Neural progenitor cell (in vitro differentiated cells): ENCODE measurements at regions not wholly inside any gene's neighbourhood (a gene's known extent, or its start where the extent isn't known, plus 50 kb on each side); places are given as distances from the start of the nearest gene placed in this dataset.

ENCODE experiments used
- DNase-seq: peaks from one replicate; pipeline ENCODE4 v3.0.0-alpha.2; 2016; ENCODE audit warnings: low spot score
- H2AFZ ChIP-seq: fragments of 200-600 bp; sonication (generic); replicated peaks from 2 replicates; pipeline ENCODE4 v1.6.1; 2016; ENCODE audit warnings: antibody characterized with exemption
- H3F3A ChIP-seq: fragments of 200-600 bp; sonication (generic); 2 replicates; pipeline ENCODE4 v1.6.1; 2016; ENCODE audit warnings: antibody characterized with exemption, low read depth
- H3K27ac ChIP-seq: fragments of 200-600 bp; sonication (generic); 2 replicates; pipeline ENCODE4 v1.5.1; 2016; ENCODE audit warnings: mild to moderate bottlenecking
- H3K27me3 ChIP-seq: fragments of 200-600 bp; sonication (generic); 2 replicates; pipeline ENCODE4 v1.6.1; 2016; ENCODE audit warnings: mild to moderate bottlenecking, moderate library complexity
- H3K36me3 ChIP-seq: fragments of 200-600 bp; sonication (generic); 2 replicates; pipeline ENCODE4 v1.5.1; 2016
- H3K4me1 ChIP-seq: fragments of 200-600 bp; sonication (generic); 2 replicates; pipeline ENCODE4 v1.6.1; 2016; ENCODE audit warnings: mixed run types
- H3K4me2 ChIP-seq: fragments of 200-600 bp; sonication (generic); 2 replicates; pipeline ENCODE4 v1.6.1; 2016
- H3K4me3 ChIP-seq: fragments of 200-600 bp; sonication (generic); 2 replicates; pipeline ENCODE4 v1.5.1; 2016
- H3K79me2 ChIP-seq: fragments of 200-600 bp; sonication (generic); 2 replicates; pipeline ENCODE4 v1.6.1; 2016; ENCODE audit warnings: low read depth
- H3K9ac ChIP-seq: fragments of 200-600 bp; sonication (generic); 2 replicates; pipeline ENCODE4 v1.6.1; 2016
- H3K9me3 ChIP-seq: fragments of 200-600 bp; sonication (generic); 2 replicates; pipeline ENCODE4 v1.5.1; 2016; ENCODE audit warnings: low read depth
- H4K20me1 ChIP-seq: fragments of 200-600 bp; sonication (generic); 2 replicates; pipeline ENCODE4 v1.6.1; 2016; ENCODE audit warnings: low read depth
- H3K27ac Mint-ChIP-seq: 3 replicates; pipeline ENCODE4 v1.8.0; 2021; ENCODE audit warnings: mixed read lengths
- H3K27me3 Mint-ChIP-seq: 2 replicates; pipeline ENCODE4 v1.8.0; 2022; ENCODE audit warnings: low read depth, mild to moderate bottlenecking, inconsistent platforms, moderate library complexity, mixed read lengths; ENCODE audit not compliant: insufficient read depth
- H3K36me3 Mint-ChIP-seq: 3 replicates; pipeline ENCODE4 v1.8.0; 2021; ENCODE audit warnings: mixed read lengths
- H3K4me1 Mint-ChIP-seq: 3 replicates; pipeline ENCODE4 v1.8.0; 2021; ENCODE audit warnings: mixed read lengths
- H3K4me3 Mint-ChIP-seq: 3 replicates; pipeline ENCODE4 v1.8.0; 2021; ENCODE audit warnings: mild to moderate bottlenecking, moderate library complexity, mixed read lengths
- H3K9me3 Mint-ChIP-seq: 3 replicates; pipeline ENCODE4 v1.8.0; 2020; ENCODE audit warnings: mixed read lengths
- CTCF ChIP-seq: fragments of 200-600 bp; sonication (generic); IDR thresholded peaks from 2 replicates; pipeline ENCODE4 v1.5.1; 2017; ENCODE audit warnings: antibody characterized with exemption, mild to moderate bottlenecking
- EZH2 ChIP-seq: fragments of 200-600 bp; sonication (generic); IDR thresholded peaks from 2 replicates; pipeline ENCODE4 v1.6.1; 2017; ENCODE audit warnings: antibody characterized with exemption, mild to moderate bottlenecking, moderate library complexity
- EZH2phosphoT487 ChIP-seq: fragments of 200-600 bp; sonication (generic); IDR thresholded peaks from 2 replicates; pipeline ENCODE4 v1.6.1; 2017; ENCODE audit warnings: antibody characterized with exemption

- Mint-ChIP-seq H3K4me3 (no peak overlapping the region), H3K27ac (no peak overlapping the region), H3K9me3 (peaks cover 2% of the 10 kb centered on the region), H3K4me1 (peaks cover 9% of the 10 kb centered on the region), H3K27me3 (peaks cover 2% of the 10 kb centered on the region), H3K36me3 (no peaks in the 10 kb centered on the region)
- H3K36me3 ChIP-seq, result no peaks in the 10 kb centered on the region
- H3K4me3 ChIP-seq, result no peak overlapping the region
- no peak overlapping the region for H3K4me2 ChIP-seq
- no peaks in the 10 kb centered on the region for H3K27me3 ChIP-seq
- TF ChIP-seq EZH2, result no peak
- TF ChIP-seq EZH2phosphoT487, result no peak
- TF ChIP-seq CTCF, result no peak
- H3F3A ChIP-seq, result no peaks in the 10 kb centered on the region
- H4K20me1 ChIP-seq, result no peaks in the 10 kb centered on the region
- no peak for DNase-seq
- no peak overlapping the region for H3K27ac ChIP-seq
- no peak overlapping the region for H2AFZ ChIP-seq
- no peaks in the 10 kb centered on the region for H3K9me3 ChIP-seq
- peaks cover 3% of the 10 kb centered on the region for H3K4me1 ChIP-seq
- H3K9ac ChIP-seq, result no peak overlapping the region
- no peaks in the 10 kb centered on the region for H3K79me2 ChIP-seq
Observed at GRCh38 chr10:85459906-85460305, 906.7 kb downstream of the GRID1 start.

DNA sequence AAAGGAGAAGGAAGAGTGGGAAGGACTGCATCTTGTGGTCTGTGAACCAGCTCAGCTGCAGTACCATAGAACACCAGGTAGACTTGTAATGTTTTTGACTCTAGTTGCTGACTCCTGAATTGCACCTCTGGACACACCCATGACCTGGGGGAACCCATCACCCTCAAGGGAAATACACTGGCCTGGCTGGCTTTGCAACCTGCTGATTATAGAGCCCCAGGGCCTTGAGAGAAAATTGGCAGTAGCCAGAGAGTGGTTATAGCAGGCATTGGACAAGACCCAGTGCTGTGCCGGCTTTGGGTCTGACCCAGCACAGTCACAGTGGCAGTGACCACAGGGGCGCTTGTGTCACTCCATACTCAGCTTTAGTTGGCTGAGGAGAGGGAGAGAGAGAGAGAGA is 902.3 kb downstream of the GRID1 start:
- Histone ChIP-seq H3K27ac (no peak overlapping the region), H3K9me3 (no peaks in the 10 kb centered on the region), H3K9ac (no peak overlapping the region), H3K27me3 (no peaks in the 10 kb centered on the region), H3K4me3 (no peak overlapping the region), H3K79me2 (no peaks in the 10 kb centered on the region), H3K36me3 (no peaks in the 10 kb centered on the region), H2AFZ (no peak overlapping the region), H3F3A (no peaks in the 10 kb centered on the region), H3K4me2 (no peak overlapping the region), H4K20me1 (no peaks in the 10 kb centered on the region), H3K4me1 (no peaks in the 10 kb centered on the region)
- no peak for TF ChIP-seq EZH2
- TF ChIP-seq EZH2phosphoT487, result no peak
- no peak for TF ChIP-seq CTCF
- Mint-ChIP-seq H3K4me1 (no peaks in the 10 kb centered on the region), H3K27me3 (no peaks in the 10 kb centered on the region), H3K27ac (no peak overlapping the region), H3K4me3 (no peak overlapping the region), H3K36me3 (no peaks in the 10 kb centered on the region), H3K9me3 (peaks cover 10% of the 10 kb centered on the region)
- DNase-seq, result no peak

- no peaks in the 10 kb centered on the region for H3K4me1 Mint-ChIP-seq
- H3K9me3 Mint-ChIP-seq, result peaks cover 2% of the 10 kb centered on the region
- H3K36me3 Mint-ChIP-seq, result no peaks in the 10 kb centered on the region
- Histone ChIP-seq H3K36me3 (no peaks in the 10 kb centered on the region), H3K9me3 (no peaks in the 10 kb centered on the region), H3K79me2 (no peaks in the 10 kb centered on the region), H3K4me1 (no peaks in the 10 kb centered on the region), H3K9ac (no peak overlapping the region), H2AFZ (no peak overlapping the region), H3K4me2 (no peak overlapping the region), H3K27ac (no peak overlapping the region), H4K20me1 (no peaks in the 10 kb centered on the region), H3K27me3 (no peaks in the 10 kb centered on the region), H3K4me3 (no peak overlapping the region), H3F3A (no peaks in the 10 kb centered on the region)
- H3K4me3 Mint-ChIP-seq, result no peak overlapping the region
- DNase-seq, result no peak
- no peaks in the 10 kb centered on the region for H3K27me3 Mint-ChIP-seq
- TF ChIP-seq CTCF, result no peak
- no peak for TF ChIP-seq EZH2phosphoT487
- no peak for TF ChIP-seq EZH2
- H3K27ac Mint-ChIP-seq, result no peak overlapping the region
Observed at GRCh38 chr10:85477979-85478378, 888.6 kb downstream of the GRID1 start.

DNA sequence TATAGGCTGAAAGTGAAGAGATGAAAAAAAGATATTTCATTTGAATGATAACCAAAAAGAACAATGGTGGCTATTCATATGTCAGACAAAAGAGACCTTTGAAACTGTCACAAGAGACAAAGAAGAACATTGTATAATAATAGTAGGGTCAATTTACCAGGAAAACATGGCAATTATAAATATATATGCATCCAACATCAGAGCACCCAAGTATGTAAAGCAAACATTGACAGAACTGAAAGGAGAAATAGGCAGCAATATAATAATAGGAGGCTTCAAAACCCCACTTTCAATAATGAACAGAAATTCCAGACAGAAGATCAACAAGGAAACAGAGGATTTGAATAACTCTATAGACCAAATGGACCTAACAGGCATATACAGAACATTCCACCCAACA is 876.2 kb downstream of the GRID1 start:
- Mint-ChIP-seq H3K36me3 (no peaks in the 10 kb centered on the region), H3K4me3 (no peak overlapping the region), H3K4me1 (peaks cover 21% of the 10 kb centered on the region), H3K27ac (no peak overlapping the region), H3K27me3 (no peaks in the 10 kb centered on the region), H3K9me3 (peaks cover 3% of the 10 kb centered on the region)
- Histone ChIP-seq H3K27me3 (peaks cover 7% of the 10 kb centered on the region), H3K9me3 (no peaks in the 10 kb centered on the region), H3K79me2 (no peaks in the 10 kb centered on the region), H3K4me2 (no peak overlapping the region), H2AFZ (no peak overlapping the region), H4K20me1 (no peaks in the 10 kb centered on the region), H3K36me3 (no peaks in the 10 kb centered on the region), H3K9ac (no peak overlapping the region), H3K4me3 (no peak overlapping the region), H3K4me1 (peaks cover 11% of the 10 kb centered on the region), H3F3A (peaks cover 6% of the 10 kb centered on the region), H3K27ac (no peak overlapping the region)
- TF ChIP-seq EZH2 (no peak), EZH2phosphoT487 (no peak), CTCF (no peak)
- DNase-seq, result no peak
